Hematopoietic multipotent progenitor cell treated with erythropoietin and hydrocortisone succinate and interleukin-3 and kit ligand, for 17 days (in vitro differentiated cells): ENCODE measurements at regions not wholly inside any gene's neighbourhood (a gene's known extent, or its start where the extent isn't known, plus 50 kb on each side); places are given as distances from the start of the nearest gene placed in this dataset.
"Not testable (repeated sequence)": the region's sequence is repeated elsewhere in the genome, so short reads cannot be mapped to it uniquely, and the experiment has no call there.

Source experiments
- DNase-seq: peaks from one replicate; pipeline ENCODE4 v3.0.0-alpha.2; 2015; ENCODE audit warnings: low spot score

- no peak for DNase-seq
Measured at GRCh38 chr12:28689398-28690175, 459.5 kb upstream of the FAR2 start.

GRCh38 chr12:28693565-28694219 is 455.4 kb upstream of the FAR2 start:
- DNase-seq, result no peak

GRCh38 chr12:28698553-28698952 is 450.5 kb upstream of the FAR2 start:
- no peak for DNase-seq

GRCh38 chr12:28699029-28699428 is 450.0 kb upstream of the FAR2 start:
- DNase-seq, result no peak

- no peak for DNase-seq
Measured at GRCh38 chr12:28700161-28700560, 448.9 kb upstream of the FAR2 start.

- no peak for DNase-seq
Measured at GRCh38 chr12:28704477-28705169, 444.5 kb upstream of the FAR2 start.

- no peak for DNase-seq
Measured at GRCh38 chr12:28708918-28709371, 440.1 kb upstream of the FAR2 start.

GRCh38 chr12:28709986-28710685 is 438.9 kb upstream of the FAR2 start:
- no peak for DNase-seq

GRCh38 chr12:28710882-28711281 is 438.2 kb upstream of the FAR2 start:
- DNase-seq, result no peak

GRCh38 chr12:28711421-28711820 is 437.7 kb upstream of the FAR2 start:
- no peak for DNase-seq

GRCh38 chr12:28742791-28743190 is 406.3 kb upstream of the FAR2 start:
- DNase-seq, result no peak

GRCh38 chr12:28746734-28747325 is 402.2 kb upstream of the FAR2 start:
- no peak for DNase-seq

- DNase-seq, result no peak
Measured at GRCh38 chr12:28750946-28751685, 398.0 kb upstream of the FAR2 start.

GRCh38 chr12:28755027-28755426 is 394.1 kb upstream of the FAR2 start:
- no peak for DNase-seq

GRCh38 chr12:28759333-28759732 is 389.7 kb upstream of the FAR2 start:
- DNase-seq, result no peak

- not testable (repeated sequence) for DNase-seq
Measured at GRCh38 chr12:28760040-28760903, 388.8 kb upstream of the FAR2 start.

GRCh38 chr12:28761897-28762296 is 387.2 kb upstream of the FAR2 start:
- DNase-seq, result not testable (repeated sequence)

GRCh38 chr12:28766398-28766797 is 382.7 kb upstream of the FAR2 start:
- no peak for DNase-seq

GRCh38 chr12:28767836-28768348 is 381.2 kb upstream of the FAR2 start:
- no peak for DNase-seq

GRCh38 chr12:28770322-28770721 is 378.8 kb upstream of the FAR2 start:
- DNase-seq, result no peak
